Loucy (cell line): ENCODE measurements at regions not wholly inside any gene's neighbourhood (a gene's known extent, or its start where the extent isn't known, plus 50 kb on each side); places are given as distances from the start of the nearest gene placed in this dataset.

Experiments used
- EZH2phosphoT487 ChIP-seq: fragments of 200-600 bp; IDR thresholded peaks from 2 replicates; pipeline ENCODE4 v1.6.1; 2018; ENCODE audit warnings: antibody characterized with exemption, mild to moderate bottlenecking, moderate library complexity, borderline replicate concordance
- TF ChIP-seq, protein P1 (sequence below): fragments of 200-600 bp; sonication (generic); conservative IDR thresholded peaks from 2 replicates; pipeline ENCODE4 v1.5.1; 2014; ENCODE audit warnings: mild to moderate bottlenecking, antibody characterized with exemption, low read length

DNA sequence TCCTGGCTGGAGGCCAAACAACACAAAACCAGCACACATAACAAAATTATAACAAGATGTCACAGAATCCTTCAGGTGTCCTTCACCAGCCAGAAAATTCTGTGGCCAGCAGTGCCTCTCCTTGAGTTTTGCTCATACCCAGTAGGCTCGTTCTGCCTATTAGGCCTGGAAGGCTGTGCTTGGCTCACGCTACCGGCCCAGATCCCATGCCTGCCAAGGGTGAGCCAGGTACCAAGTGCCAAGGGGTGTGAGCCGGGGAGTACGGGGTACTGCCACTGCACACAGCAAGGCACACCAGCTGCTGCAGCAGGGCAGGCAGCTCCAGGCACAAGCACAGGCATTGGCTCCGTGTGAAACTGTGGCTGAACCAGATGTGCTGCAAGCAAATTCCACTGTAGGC, 1562.0 kb downstream of the REEP3 start:
- TF ChIP-seq, protein P1, sequence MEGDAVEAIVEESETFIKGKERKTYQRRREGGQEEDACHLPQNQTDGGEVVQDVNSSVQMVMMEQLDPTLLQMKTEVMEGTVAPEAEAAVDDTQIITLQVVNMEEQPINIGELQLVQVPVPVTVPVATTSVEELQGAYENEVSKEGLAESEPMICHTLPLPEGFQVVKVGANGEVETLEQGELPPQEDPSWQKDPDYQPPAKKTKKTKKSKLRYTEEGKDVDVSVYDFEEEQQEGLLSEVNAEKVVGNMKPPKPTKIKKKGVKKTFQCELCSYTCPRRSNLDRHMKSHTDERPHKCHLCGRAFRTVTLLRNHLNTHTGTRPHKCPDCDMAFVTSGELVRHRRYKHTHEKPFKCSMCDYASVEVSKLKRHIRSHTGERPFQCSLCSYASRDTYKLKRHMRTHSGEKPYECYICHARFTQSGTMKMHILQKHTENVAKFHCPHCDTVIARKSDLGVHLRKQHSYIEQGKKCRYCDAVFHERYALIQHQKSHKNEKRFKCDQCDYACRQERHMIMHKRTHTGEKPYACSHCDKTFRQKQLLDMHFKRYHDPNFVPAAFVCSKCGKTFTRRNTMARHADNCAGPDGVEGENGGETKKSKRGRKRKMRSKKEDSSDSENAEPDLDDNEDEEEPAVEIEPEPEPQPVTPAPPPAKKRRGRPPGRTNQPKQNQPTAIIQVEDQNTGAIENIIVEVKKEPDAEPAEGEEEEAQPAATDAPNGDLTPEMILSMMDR = no peak
- TF ChIP-seq EZH2phosphoT487 = no peak
